Natural killer cell (primary cell): ENCODE measurements at regions not wholly inside any gene's neighbourhood (a gene's known extent, or its start where the extent isn't known, plus 50 kb on each side); places are given as distances from the start of the nearest gene placed in this dataset.

Experiments used
- ATAC-seq, 3 donors: fragments of 150-1000 bp in 2 of 3; fragments of 200-7000 bp in 1 of 3; cut with Tn5 transposase; 1 replicate in 1 of 3; 2 replicates in 2 of 3; pipeline ENCODE4 v1.10.0; 2021; ENCODE audit warnings: mild to moderate bottlenecking in 2 of 3, moderate library complexity in 2 of 3
- DNase-seq, 2 donors: peaks; one replicate each; pipeline versions ENCODE4 v3.0.0 to v3.0.0-alpha.2; 2013 to 2021; ENCODE audit warnings: mixed read lengths in 1 of 2
- H3K27ac ChIP-seq: one replicate; pipeline ENCODE4 v1.5.1; 2013; ENCODE audit warnings: mild to moderate bottlenecking, low read length
- H3K27me3 ChIP-seq: one replicate; pipeline ENCODE4 v1.6.1; 2013; ENCODE audit warnings: low read length; ENCODE audit not compliant: control insufficient read depth, insufficient read depth
- H3K36me3 ChIP-seq: one replicate; pipeline ENCODE4 v1.6.1; 2013; ENCODE audit warnings: low read length; ENCODE audit not compliant: control insufficient read depth, insufficient read depth
- H3K4me1 ChIP-seq: one replicate; pipeline ENCODE4 v1.6.1; 2013; ENCODE audit warnings: low read length; ENCODE audit not compliant: control insufficient read depth, insufficient read depth
- H3K4me3 ChIP-seq: one replicate; pipeline ENCODE4 v1.5.1; 2013; ENCODE audit warnings: low read length
- H3K9me3 ChIP-seq: one replicate; pipeline ENCODE4 v1.6.1; 2013; ENCODE audit warnings: low read length; ENCODE audit not compliant: control insufficient read depth, insufficient read depth
- H3K27ac Mint-ChIP-seq, 2 donors: one replicate each; pipeline ENCODE4 v1.8.0; 2022; ENCODE audit warnings: mild to moderate bottlenecking in 2 of 2, mixed read lengths in 2 of 2, moderate library complexity in 1 of 2
- H3K27me3 Mint-ChIP-seq, 2 donors: one replicate each; pipeline ENCODE4 v1.8.0; 2022; ENCODE audit warnings: low read depth in 2 of 2, mixed read lengths in 2 of 2
- H3K36me3 Mint-ChIP-seq: one replicate; pipeline ENCODE4 v1.8.0; 2022; ENCODE audit warnings: mixed read lengths
- H3K4me1 Mint-ChIP-seq, 2 donors: one replicate each; pipeline ENCODE4 v1.8.0; 2022; ENCODE audit warnings: mixed read lengths in 2 of 2
- H3K4me3 Mint-ChIP-seq: one replicate; pipeline ENCODE4 v1.8.0; 2022; ENCODE audit warnings: mild to moderate bottlenecking, moderate library complexity, mixed read lengths
- H3K9me3 Mint-ChIP-seq, 2 donors: one replicate each; pipeline ENCODE4 v1.8.0; 2022; ENCODE audit warnings: mixed read lengths in 2 of 2
- CTCF ChIP-seq: fragments of 200-600 bp; IDR thresholded peaks from one replicate; pipeline ENCODE4 v1.8.0; 2022; ENCODE audit warnings: antibody characterized with exemption
- WGBS: methylation state at CpG from one replicate; pipeline ENCODE4 v1.1.7; 2013; ENCODE audit warnings: missing lambda C conversion rate; ENCODE audit not compliant: insufficient coverage; 5-methylcytosine and 5-hydroxymethylcytosine counted together
- intact Hi-C: fragments of 100-400 bp; cut with micrococcal nuclease; formaldehyde crosslinking; loops from one replicate; pipeline ENCODE4 v1.14.2; 2022

- Mint-ChIP-seq H3K9me3 (peaks cover 5 to 12% of the 10 kb centered on the region in 2 donors), H3K36me3 (no peaks in the 10 kb centered on the region), H3K27me3 (no peaks in the 10 kb centered on the region), H3K4me1 (no peaks in the 10 kb centered on the region), H3K27ac (no peak overlapping the region), H3K4me3 (no peak overlapping the region)
- intact Hi-C loops, result no loop called here
- 44% methylated on average over 6 of the region's 6 CpGs for WGBS
- Histone ChIP-seq H3K36me3 (no peaks in the 10 kb centered on the region), H3K4me1 (no peaks in the 10 kb centered on the region), H3K4me3 (no peak overlapping the region), H3K27me3 (no peaks in the 10 kb centered on the region), H3K9me3 (no peaks in the 10 kb centered on the region), H3K27ac (no peak overlapping the region)
- DNase-seq (no peak), ATAC-seq (no peak)
- no peak for TF ChIP-seq CTCF
These were observed 170.7 kb downstream of the UBE3A start for GRCh38 chr15:25268166-25268565.
